ENCODE measurements at regions not wholly inside any gene's neighbourhood (a gene's known extent, or its start where the extent isn't known, plus 50 kb on each side); places are given as distances from the start of the nearest gene placed in this dataset.

GRCh38 chr2:21924640-21925285 lies 801.0 kb downstream of the TDRD15 start:
- TF ChIP-seq POLR2A (IDR thresholded peaks at IDR 0.05): no peak
- TF ChIP-seq, protein P1, sequence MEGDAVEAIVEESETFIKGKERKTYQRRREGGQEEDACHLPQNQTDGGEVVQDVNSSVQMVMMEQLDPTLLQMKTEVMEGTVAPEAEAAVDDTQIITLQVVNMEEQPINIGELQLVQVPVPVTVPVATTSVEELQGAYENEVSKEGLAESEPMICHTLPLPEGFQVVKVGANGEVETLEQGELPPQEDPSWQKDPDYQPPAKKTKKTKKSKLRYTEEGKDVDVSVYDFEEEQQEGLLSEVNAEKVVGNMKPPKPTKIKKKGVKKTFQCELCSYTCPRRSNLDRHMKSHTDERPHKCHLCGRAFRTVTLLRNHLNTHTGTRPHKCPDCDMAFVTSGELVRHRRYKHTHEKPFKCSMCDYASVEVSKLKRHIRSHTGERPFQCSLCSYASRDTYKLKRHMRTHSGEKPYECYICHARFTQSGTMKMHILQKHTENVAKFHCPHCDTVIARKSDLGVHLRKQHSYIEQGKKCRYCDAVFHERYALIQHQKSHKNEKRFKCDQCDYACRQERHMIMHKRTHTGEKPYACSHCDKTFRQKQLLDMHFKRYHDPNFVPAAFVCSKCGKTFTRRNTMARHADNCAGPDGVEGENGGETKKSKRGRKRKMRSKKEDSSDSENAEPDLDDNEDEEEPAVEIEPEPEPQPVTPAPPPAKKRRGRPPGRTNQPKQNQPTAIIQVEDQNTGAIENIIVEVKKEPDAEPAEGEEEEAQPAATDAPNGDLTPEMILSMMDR (IDR thresholded peaks at IDR 0.05): no peak

Data from vagina (tissue), 2 donors.